ENCODE measurements at regions not wholly inside any gene's neighbourhood (a gene's known extent, or its start where the extent isn't known, plus 50 kb on each side); places are given as distances from the start of the nearest gene placed in this dataset.

DNA sequence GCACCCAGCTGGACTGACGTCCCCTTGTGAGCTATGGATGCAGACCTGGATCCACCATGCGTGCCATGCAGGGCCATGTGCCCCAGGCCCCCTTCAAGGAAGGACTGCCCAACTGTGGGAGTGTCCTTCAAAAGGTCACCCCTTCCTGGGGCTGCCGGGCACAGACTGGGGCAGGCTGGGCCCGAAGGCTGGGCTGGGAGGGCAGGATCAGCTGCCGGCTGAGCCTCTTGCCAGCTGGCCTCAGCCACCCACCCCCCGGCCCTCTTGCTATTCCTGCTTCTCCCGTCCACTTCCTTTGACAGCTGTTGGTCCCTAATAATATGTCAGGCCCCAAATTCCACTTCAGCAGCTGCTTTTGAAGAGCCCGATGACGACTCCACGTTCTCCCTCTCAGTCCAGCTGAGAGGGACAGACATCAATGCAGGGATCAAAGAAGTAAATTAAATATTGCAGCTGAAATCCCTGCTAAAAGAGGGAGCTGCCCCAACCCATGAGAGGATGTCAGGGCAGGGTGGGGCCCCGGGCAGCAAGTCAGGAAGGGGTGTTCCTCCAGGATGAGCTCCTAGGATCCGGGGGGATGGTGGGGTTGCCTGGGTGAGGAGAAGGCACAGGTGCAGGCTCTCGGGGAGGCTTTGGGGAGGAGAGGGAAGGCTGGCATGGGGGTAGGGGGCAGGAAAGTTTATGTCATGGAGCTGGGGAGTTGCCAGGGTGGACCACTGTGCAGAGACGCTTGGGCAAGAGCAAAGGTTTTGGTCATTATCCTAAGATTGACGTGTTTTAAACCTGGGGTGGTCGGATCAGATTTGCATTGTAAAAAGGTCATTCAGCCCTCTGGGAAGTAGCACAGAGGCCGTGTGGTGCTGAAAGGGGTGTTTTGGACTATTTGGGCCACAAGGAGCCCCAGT lies 185.0 kb downstream of the ANKRD60 start:
- H3K27me3 ChIP-seq (ENCODE audit: control insufficient read depth, insufficient read depth, low read length, poor library complexity, severe bottlenecking): no peaks in the 10 kb centered on the region
- Mint-ChIP-seq H3K9me3 (no peaks in the 10 kb centered on the region), H3K36me3 (ENCODE audit: low read depth) (no peaks in the 10 kb centered on the region), H3K27ac (no peak overlapping the region), H3K4me3 (no peak overlapping the region), H3K4me1 (peaks cover 4% of the 10 kb centered on the region), H3K27me3 (ENCODE audit: insufficient read depth) (no peaks in the 10 kb centered on the region)
- H3K4me1 ChIP-seq (ENCODE audit: control insufficient read depth, insufficient read depth, low read length): no peaks in the 10 kb centered on the region
- H3K27ac ChIP-seq (ENCODE audit: low read depth, low read length): no peak overlapping the region
- H3K9me3 ChIP-seq (ENCODE audit: control insufficient read depth, low read length): no peaks in the 10 kb centered on the region
- DNase-seq: no peak
- H3K36me3 ChIP-seq (ENCODE audit: control insufficient read depth, insufficient read depth, low read length): no peaks in the 10 kb centered on the region
- no peak overlapping the region for H3K4me3 ChIP-seq (ENCODE audit: low read length)
- WGBS, 2 experiments (ENCODE audit: insufficient coverage in 1 of 2, insufficient read length in 1 of 2): 80 to 81% methylated on average over 11 to 17 of the region's 17 CpGs
- no peak overlapping the region for H3K9ac ChIP-seq (ENCODE audit: extremely low read depth, low read length, poor library complexity, severe bottlenecking)
- TF ChIP-seq CTCF (conservative IDR thresholded peaks at IDR 0.05): no peak

DNA sequence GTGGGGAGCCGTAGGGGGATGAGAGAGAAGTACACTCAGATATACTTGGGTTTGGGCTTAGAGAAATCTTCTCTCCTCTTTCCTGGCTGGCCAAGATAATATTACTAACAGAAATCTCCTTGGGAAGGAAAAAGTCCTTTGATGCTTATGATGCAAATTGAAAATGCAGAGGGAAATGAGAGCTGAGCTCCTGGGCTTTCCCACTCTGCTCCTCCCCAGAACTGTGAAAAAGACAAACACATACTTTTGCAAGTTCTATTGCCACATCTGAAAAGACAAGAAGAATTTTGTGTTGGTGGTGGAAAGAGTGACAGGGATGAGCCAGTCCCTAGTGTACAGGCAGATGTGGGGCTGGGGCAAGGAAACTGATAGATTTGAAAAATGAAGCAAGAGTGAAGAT lies 185.9 kb downstream of the ANKRD60 start:
- Histone ChIP-seq H3K27me3 (ENCODE audit: control insufficient read depth, insufficient read depth, low read length, poor library complexity, severe bottlenecking) (no peaks in the 10 kb centered on the region), H3K36me3 (ENCODE audit: control insufficient read depth, insufficient read depth, low read length) (no peaks in the 10 kb centered on the region), H3K4me3 (ENCODE audit: low read length) (no peak overlapping the region), H3K27ac (ENCODE audit: low read depth, low read length) (no peak overlapping the region), H3K9me3 (ENCODE audit: control insufficient read depth, low read length) (no peaks in the 10 kb centered on the region), H3K9ac (ENCODE audit: extremely low read depth, low read length, poor library complexity, severe bottlenecking) (no peak overlapping the region), H3K4me1 (ENCODE audit: control insufficient read depth, insufficient read depth, low read length) (no peaks in the 10 kb centered on the region)
- Mint-ChIP-seq H3K27me3 (ENCODE audit: insufficient read depth) (no peaks in the 10 kb centered on the region), H3K27ac (no peak overlapping the region), H3K4me3 (no peak overlapping the region), H3K4me1 (peaks cover 4% of the 10 kb centered on the region), H3K36me3 (ENCODE audit: low read depth) (no peaks in the 10 kb centered on the region), H3K9me3 (no peaks in the 10 kb centered on the region)
- DNase-seq: no peak
- 90 to 100% methylated on average over 1 of the region's 1 CpG for WGBS, 2 experiments (ENCODE audit: insufficient coverage in 1 of 2, insufficient read length in 1 of 2)
- no peak for TF ChIP-seq CTCF (conservative IDR thresholded peaks at IDR 0.05)

DNA sequence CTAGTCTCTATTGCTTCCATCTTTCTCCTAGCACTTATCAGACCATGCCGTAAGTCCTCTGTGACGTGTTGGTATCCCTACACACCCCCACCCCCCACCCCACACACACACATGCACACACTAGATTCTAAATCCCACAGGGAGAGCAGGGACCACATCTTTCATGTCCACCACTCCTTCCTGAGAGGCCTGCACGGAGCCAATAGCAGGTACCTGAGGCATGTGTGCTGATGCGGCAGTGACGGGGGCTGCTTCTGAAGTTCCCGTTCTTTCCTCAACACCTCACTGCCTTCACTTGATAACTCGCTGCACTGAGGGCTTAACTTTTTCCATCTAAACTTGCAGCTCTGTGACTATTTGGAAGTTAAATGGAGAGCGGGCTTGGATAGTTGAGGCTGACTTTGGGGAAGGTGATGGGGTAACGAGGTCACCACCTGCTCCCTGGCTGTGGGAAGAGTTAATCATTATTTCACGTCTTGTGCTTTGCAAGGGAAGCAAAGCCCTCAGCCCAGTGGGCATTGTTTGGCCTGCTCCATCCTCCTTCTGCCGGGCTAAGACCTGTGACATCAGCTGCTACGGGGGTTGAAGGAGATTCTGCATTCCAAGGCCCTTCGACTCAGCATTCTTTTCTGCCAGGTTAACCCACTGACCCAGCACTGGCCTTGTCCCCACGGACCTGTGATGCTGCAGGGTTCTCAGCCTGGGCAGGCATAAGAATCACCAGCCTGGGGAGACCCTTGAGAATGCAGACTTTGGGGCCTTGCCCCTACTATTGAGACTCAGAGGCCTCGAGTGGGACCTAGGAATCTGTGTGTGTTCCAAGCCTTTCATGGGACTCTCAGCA lies 187.8 kb downstream of the ANKRD60 start:
- no peaks in the 10 kb centered on the region for H3K36me3 ChIP-seq (ENCODE audit: control insufficient read depth, insufficient read depth, low read length)
- peaks cover 4% of the 10 kb centered on the region for H3K4me1 Mint-ChIP-seq
- H3K9me3 ChIP-seq (ENCODE audit: control insufficient read depth, low read length): no peaks in the 10 kb centered on the region
- H3K27ac Mint-ChIP-seq: no peak overlapping the region
- H3K27me3 Mint-ChIP-seq (ENCODE audit: insufficient read depth): no peaks in the 10 kb centered on the region
- no peak overlapping the region for H3K4me3 ChIP-seq (ENCODE audit: low read length)
- H3K9ac ChIP-seq (ENCODE audit: extremely low read depth, low read length, poor library complexity, severe bottlenecking): no peak overlapping the region
- no peaks in the 10 kb centered on the region for H3K9me3 Mint-ChIP-seq
- H3K27ac ChIP-seq (ENCODE audit: low read depth, low read length): no peak overlapping the region
- TF ChIP-seq CTCF (conservative IDR thresholded peaks at IDR 0.05): no peak
- no peak overlapping the region for H3K4me3 Mint-ChIP-seq
- no peaks in the 10 kb centered on the region for H3K36me3 Mint-ChIP-seq (ENCODE audit: low read depth)
- no peaks in the 10 kb centered on the region for H3K27me3 ChIP-seq (ENCODE audit: control insufficient read depth, insufficient read depth, low read length, poor library complexity, severe bottlenecking)
- no peak for DNase-seq
- H3K4me1 ChIP-seq (ENCODE audit: control insufficient read depth, insufficient read depth, low read length): no peaks in the 10 kb centered on the region
- WGBS, 2 experiments (ENCODE audit: insufficient coverage in 1 of 2, insufficient read length in 1 of 2): 73 to 85% methylated on average over 10 to 15 of the region's 15 CpGs

All from endodermal cell (in vitro differentiated cells).